VCaP (cell line): ENCODE measurements at regions not wholly inside any gene's neighbourhood (a gene's known extent, or its start where the extent isn't known, plus 50 kb on each side); places are given as distances from the start of the nearest gene placed in this dataset.

Source experiments
- H3K27ac ChIP-seq: fragments of 450-650 bp; 2 replicates; pipeline ENCODE4 v1.5.1; 2017
- TF ChIP-seq, protein P1 (sequence below): fragments of 450-650 bp; conservative IDR thresholded peaks from 2 replicates; pipeline ENCODE4 v1.5.1; 2017; ENCODE audit warnings: mild to moderate bottlenecking, moderate library complexity

DNA sequence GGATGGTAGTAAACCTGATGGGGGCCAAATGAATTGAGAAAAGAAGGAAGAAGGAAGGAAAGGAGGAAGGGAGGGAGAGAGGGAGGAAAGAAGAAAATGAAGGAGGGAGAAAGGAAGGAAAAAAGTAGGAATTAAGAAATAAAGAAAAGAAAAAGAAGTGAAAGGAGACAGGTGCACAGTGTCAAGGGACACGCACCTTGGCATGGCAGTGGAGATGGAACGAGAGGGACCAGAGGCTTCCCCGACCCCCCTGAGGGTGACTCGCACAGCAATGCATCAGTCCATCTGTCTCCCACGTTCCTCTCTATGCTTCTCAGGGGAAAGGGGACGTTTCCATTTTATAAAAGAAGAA is 199.6 kb downstream of the CXCL12 start:
- TF ChIP-seq, protein P1, sequence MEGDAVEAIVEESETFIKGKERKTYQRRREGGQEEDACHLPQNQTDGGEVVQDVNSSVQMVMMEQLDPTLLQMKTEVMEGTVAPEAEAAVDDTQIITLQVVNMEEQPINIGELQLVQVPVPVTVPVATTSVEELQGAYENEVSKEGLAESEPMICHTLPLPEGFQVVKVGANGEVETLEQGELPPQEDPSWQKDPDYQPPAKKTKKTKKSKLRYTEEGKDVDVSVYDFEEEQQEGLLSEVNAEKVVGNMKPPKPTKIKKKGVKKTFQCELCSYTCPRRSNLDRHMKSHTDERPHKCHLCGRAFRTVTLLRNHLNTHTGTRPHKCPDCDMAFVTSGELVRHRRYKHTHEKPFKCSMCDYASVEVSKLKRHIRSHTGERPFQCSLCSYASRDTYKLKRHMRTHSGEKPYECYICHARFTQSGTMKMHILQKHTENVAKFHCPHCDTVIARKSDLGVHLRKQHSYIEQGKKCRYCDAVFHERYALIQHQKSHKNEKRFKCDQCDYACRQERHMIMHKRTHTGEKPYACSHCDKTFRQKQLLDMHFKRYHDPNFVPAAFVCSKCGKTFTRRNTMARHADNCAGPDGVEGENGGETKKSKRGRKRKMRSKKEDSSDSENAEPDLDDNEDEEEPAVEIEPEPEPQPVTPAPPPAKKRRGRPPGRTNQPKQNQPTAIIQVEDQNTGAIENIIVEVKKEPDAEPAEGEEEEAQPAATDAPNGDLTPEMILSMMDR, result no peak

DNA sequence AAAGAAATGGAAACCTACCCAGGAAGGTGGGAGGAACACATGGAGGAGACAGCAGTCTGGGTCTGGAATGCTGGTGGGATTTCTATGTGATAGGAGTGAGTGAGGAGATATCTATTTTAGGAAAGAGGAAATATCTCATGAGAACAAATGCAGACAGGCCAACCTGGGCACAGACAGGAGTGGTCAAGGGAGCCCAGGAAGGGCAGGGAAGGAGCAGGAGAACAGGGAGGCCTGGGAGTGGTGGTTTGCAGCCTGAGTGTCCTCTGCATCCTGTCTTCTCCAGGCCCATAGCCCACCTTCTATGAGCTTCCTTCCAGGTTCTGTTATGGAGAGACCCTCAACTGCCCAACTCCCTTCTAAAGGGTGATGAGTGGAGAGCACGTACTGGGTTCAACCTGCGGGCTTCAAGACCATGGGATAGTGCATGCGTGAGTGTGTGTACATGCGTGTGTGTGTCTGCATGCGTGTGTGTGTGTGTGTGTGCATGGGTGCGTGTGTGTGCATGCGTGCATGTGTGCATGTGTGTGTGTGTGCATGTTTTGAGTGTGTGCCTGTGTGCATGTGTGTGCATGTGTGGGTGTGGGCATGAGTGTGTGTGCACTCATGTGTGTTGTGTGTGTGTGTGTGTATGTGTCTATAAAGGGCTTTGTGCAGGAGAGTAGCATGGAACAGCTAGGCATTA is 200.1 kb downstream of the CXCL12 start:
- TF ChIP-seq, protein P1, result no peak
- no peak overlapping the region for H3K27ac ChIP-seq

More for the DNA sequence above, 199.6 kb downstream of the CXCL12 start:
- H3K27ac ChIP-seq, result no peak overlapping the region

DNA sequence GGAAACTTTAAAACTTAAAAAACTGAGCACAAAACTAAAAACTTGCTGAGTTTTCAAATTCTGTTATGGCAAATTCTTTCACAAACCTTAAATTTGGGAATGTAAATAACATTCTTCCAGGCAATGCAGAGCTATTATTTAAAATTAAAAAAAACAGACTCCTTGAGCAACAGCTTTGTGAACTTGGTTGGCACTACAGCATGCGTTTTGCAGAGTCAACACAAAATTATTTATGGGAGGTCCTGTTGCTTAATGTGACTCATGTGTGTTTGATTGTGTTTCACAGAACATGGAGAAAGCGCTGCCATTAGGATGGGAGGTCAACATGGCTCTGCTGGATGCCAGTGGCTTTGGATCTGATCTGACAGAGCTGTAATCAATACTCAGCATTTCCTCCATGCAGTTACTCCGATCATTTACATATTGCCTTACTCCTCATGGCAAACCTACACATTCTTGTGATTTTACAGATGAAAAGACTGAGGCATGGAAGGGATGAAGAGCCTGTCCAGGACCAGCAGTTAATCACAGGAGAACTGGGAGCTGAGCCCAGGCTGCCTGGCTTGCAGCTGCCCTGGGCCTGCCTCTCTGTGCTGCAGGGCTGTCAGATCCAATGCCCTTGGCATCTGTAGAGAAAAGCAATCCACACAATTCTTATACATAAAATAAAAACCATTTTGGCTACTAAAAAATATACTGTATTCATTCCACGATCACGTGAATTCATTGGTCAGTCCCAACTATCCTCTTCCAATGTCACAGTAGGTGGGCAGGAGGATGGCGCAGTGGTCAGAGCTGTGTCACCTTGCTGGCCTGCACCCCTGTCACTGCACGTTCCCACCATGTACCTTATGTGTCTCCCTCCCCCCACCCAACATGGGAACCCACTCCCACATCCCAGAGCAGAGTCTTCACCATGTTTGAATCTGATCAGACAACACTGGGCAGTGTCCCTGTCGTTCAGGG is 200.9 kb downstream of the CXCL12 start:
- H3K27ac ChIP-seq, result no peak overlapping the region
- TF ChIP-seq, protein P1, result no peak

DNA sequence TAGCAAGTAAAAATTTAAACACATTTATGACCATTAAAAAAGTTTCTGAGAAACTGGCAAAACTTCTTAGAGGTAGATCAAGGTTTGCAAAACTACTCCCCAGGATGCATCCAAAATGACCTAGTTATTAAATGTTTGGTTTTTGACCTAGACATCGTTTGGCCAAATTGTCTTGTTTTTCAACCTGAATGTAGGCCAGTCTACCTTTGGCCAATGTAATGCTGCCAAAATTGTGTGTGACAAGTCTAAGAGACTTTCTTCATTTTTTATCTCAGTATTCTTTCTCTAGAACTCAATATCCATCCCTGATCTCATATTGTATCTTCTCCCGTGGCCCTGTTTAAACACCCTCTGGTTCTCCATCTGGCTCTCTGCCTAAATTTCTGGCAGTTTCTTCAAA is 202.0 kb downstream of the CXCL12 start:
- no peak overlapping the region for H3K27ac ChIP-seq
- TF ChIP-seq, protein P1, result no peak

DNA sequence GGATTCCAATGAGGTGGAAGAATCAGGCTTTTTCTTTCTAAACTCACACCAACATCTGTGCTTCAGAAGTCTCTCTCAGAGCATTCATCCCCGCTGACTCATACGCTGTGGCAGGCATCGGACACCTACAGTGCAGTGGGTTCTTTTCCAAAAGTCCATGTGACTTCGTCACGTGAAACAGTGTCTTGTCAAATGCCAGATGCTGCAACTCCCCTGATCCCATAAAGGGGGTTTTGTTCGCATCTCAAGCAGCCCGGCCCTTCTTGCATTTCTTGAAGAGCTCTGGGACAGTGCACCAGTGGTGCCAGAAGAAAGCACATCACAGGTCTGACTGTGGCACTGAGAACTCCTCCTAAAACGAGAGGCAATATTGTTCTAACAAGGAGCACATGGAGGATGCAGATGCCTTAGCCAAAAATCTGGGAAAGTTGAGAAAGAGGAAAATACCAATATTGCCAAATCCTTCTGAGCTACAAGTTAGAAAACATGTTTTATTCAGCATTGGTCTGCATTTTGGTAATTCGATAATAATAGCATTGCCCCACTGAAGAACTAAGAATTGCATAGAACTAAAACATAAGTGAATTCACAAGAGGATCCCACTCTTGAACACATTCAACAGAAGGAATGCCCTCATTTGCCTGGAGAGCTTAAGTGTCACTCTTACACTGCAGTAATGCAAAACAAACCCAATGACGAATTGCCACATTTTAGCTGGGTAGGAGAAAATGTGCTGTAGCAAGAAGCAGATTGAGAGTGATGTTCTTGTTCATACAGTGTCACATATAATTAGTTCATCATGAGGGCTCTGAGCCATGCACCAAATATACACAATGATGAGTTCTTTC is 204.4 kb downstream of the CXCL12 start:
- H3K27ac ChIP-seq, result no peak overlapping the region
- TF ChIP-seq, protein P1, result no peak

DNA sequence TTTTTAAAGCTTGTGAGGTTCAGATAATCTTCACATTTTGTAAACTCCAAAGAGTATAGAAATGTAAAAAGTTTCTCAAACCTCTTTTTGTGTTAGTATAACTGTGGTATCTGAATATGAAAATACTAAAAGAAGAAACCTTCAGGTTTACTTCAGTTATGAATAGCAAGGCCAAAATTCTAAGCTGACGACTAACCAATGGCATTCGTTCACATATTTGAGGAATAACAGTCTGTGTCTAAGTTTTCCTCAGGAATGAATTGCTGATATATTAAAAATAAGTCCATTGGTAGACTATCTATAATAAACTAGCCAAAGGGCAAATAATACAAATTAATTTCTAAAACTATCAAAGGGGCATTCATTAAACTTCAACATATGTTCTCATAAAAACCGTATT is 206.0 kb downstream of the CXCL12 start:
- TF ChIP-seq, protein P1, result no peak
- no peak overlapping the region for H3K27ac ChIP-seq

DNA sequence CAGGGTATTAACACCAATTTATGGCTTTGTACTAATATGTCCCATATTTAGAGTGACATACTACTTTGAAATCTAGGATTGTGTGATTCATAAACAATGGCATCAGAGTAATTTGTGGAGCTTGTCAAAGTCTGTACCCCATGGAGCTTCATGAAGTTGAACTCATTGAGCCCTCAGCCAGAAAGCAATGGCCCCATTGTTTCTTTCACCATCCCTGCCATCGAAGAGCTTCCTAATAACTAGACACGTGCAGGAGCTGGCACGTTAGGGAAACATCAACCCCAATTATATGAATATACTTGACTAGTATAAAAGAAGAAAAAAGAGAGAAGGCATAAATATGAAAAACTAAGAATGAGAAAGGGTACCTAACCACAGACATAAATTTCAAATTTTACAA is 206.6 kb downstream of the CXCL12 start:
- TF ChIP-seq, protein P1, result no peak
- no peak overlapping the region for H3K27ac ChIP-seq
